OCI-LY1 (cell line): ENCODE measurements at regions not wholly inside any gene's neighbourhood (a gene's known extent, or its start where the extent isn't known, plus 50 kb on each side); places are given as distances from the start of the nearest gene placed in this dataset.

Experiments used
- H2AFZ ChIP-seq: fragments of 200-600 bp; sonication (generic), shearing (Covaris generic); 2 replicates; pipeline ENCODE4 v1.6.0; 2014; ENCODE audit warnings: antibody characterized with exemption, mild to moderate bottlenecking, low read length
- H3F3A ChIP-seq: fragments of 200-600 bp; sonication (generic), shearing (Covaris generic); 2 replicates; pipeline ENCODE4 v1.6.0; 2014; ENCODE audit warnings: mild to moderate bottlenecking, antibody characterized with exemption, low read length, moderate library complexity; ENCODE audit not compliant: insufficient read depth
- H3K27ac ChIP-seq: fragments of 200-600 bp; sonication (generic); 2 replicates; pipeline ENCODE4 v1.5.1; 2014; ENCODE audit warnings: low read length, mixed run types, mild to moderate bottlenecking, low read depth; ENCODE audit not compliant: poor library complexity, severe bottlenecking
- H3K27me3 ChIP-seq: fragments of 200-600 bp; sonication (generic); 2 replicates; pipeline ENCODE4 v1.6.0; 2014; ENCODE audit warnings: antibody characterized with exemption, mild to moderate bottlenecking, low read length, moderate library complexity; ENCODE audit not compliant: insufficient read depth
- H3K36me3 ChIP-seq: fragments of 200-600 bp; sonication (generic); 2 replicates; pipeline ENCODE4 v1.6.1; 2014; ENCODE audit warnings: mild to moderate bottlenecking, antibody characterized with exemption, low read length, moderate library complexity, mixed read lengths; ENCODE audit not compliant: insufficient read depth
- H3K4me1 ChIP-seq: fragments of 200-600 bp; sonication (generic); 2 replicates; pipeline ENCODE4 v1.5.1; 2014; ENCODE audit warnings: mild to moderate bottlenecking, low read length, moderate library complexity; ENCODE audit not compliant: insufficient read depth, severe bottlenecking
- H3K4me2 ChIP-seq: fragments of 200-600 bp; sonication (generic), shearing (Covaris generic); 2 replicates; pipeline ENCODE4 v1.6.1; 2014; ENCODE audit warnings: low read length
- H3K4me3 ChIP-seq: fragments of 200-600 bp; sonication (generic); 2 replicates; pipeline ENCODE4 v1.5.1; 2014; ENCODE audit warnings: low read length, low read depth, mild to moderate bottlenecking, mixed read lengths; ENCODE audit not compliant: poor library complexity, severe bottlenecking
- H3K79me2 ChIP-seq: fragments of 200-600 bp; shearing (Covaris generic); 2 replicates; pipeline ENCODE4 v1.6.1; 2016; ENCODE audit warnings: mixed run types, low read length, mixed read lengths; ENCODE audit not compliant: insufficient read depth
- H3K9ac ChIP-seq: fragments of 200-600 bp; sonication (generic), shearing (Covaris generic); 2 replicates; pipeline ENCODE4 v1.6.1; 2014; ENCODE audit warnings: mild to moderate bottlenecking, low read length, mixed read lengths
- H3K9me2 ChIP-seq: fragments of 200-600 bp; sonication (generic), shearing (Covaris generic); 2 replicates; pipeline ENCODE4 v1.6.1; 2014; ENCODE audit warnings: low read depth, mild to moderate bottlenecking, low read length, mixed read lengths
- H3K9me3 ChIP-seq: fragments of 200-600 bp; shearing (Covaris generic); 2 replicates; pipeline ENCODE4 v1.6.1; 2014; ENCODE audit warnings: low read length, mixed read lengths
- H4K20me1 ChIP-seq: fragments of 200-600 bp; sonication (generic), shearing (Covaris generic); 2 replicates; pipeline ENCODE4 v1.6.0; 2016; ENCODE audit warnings: mild to moderate bottlenecking, low read length; ENCODE audit not compliant: insufficient read depth
- EZH2 ChIP-seq: fragments of 200-600 bp; sonication (generic), shearing (Covaris generic); IDR thresholded peaks from 2 replicates; pipeline ENCODE4 v1.8.0; 2017; ENCODE audit warnings: borderline replicate concordance, mixed run types, mild to moderate bottlenecking, antibody characterized with exemption, low read length, moderate library complexity, mixed read lengths
- TF ChIP-seq, protein P1 (sequence below): fragments of 200-600 bp; sonication (generic), shearing (Covaris generic); IDR thresholded peaks from 2 replicates; pipeline ENCODE4 v1.5.1; 2017; ENCODE audit warnings: mild to moderate bottlenecking, antibody characterized with exemption, low read length, moderate library complexity, mixed read lengths

GRCh38 chr13:99834246-99834645 lies 137.3 kb downstream of the ZIC5 start:
- no peaks in the 10 kb centered on the region for H3K36me3 ChIP-seq
- no peak overlapping the region for H3K9ac ChIP-seq
- no peaks in the 10 kb centered on the region for H3K9me3 ChIP-seq
- H3K27me3 ChIP-seq: no peaks in the 10 kb centered on the region
- no peaks in the 10 kb centered on the region for H3F3A ChIP-seq
- no peaks in the 10 kb centered on the region for H4K20me1 ChIP-seq
- H3K79me2 ChIP-seq: no peaks in the 10 kb centered on the region
- no peaks in the 10 kb centered on the region for H3K9me2 ChIP-seq
- no peak overlapping the region for H3K27ac ChIP-seq
- TF ChIP-seq, protein P1, sequence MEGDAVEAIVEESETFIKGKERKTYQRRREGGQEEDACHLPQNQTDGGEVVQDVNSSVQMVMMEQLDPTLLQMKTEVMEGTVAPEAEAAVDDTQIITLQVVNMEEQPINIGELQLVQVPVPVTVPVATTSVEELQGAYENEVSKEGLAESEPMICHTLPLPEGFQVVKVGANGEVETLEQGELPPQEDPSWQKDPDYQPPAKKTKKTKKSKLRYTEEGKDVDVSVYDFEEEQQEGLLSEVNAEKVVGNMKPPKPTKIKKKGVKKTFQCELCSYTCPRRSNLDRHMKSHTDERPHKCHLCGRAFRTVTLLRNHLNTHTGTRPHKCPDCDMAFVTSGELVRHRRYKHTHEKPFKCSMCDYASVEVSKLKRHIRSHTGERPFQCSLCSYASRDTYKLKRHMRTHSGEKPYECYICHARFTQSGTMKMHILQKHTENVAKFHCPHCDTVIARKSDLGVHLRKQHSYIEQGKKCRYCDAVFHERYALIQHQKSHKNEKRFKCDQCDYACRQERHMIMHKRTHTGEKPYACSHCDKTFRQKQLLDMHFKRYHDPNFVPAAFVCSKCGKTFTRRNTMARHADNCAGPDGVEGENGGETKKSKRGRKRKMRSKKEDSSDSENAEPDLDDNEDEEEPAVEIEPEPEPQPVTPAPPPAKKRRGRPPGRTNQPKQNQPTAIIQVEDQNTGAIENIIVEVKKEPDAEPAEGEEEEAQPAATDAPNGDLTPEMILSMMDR: no peak
- TF ChIP-seq EZH2: no peak
- no peak overlapping the region for H2AFZ ChIP-seq
- no peaks in the 10 kb centered on the region for H3K4me1 ChIP-seq
- no peak overlapping the region for H3K4me3 ChIP-seq
- H3K4me2 ChIP-seq: no peak overlapping the region

- Histone ChIP-seq H4K20me1 (no peaks in the 10 kb centered on the region), H3K27ac (no peak overlapping the region), H3K27me3 (no peaks in the 10 kb centered on the region)
Measured at GRCh38 chr13:99832347-99832746, 139.2 kb downstream of the ZIC5 start.

GRCh38 chr13:99830931-99831330 lies 140.6 kb downstream of the ZIC5 start:
- no peaks in the 10 kb centered on the region for H3K9me3 ChIP-seq
- H3K4me1 ChIP-seq: no peaks in the 10 kb centered on the region
- H3K9me2 ChIP-seq: no peaks in the 10 kb centered on the region
- H3K27me3 ChIP-seq: no peaks in the 10 kb centered on the region
- no peaks in the 10 kb centered on the region for H3K79me2 ChIP-seq
- no peaks in the 10 kb centered on the region for H3K36me3 ChIP-seq
- TF ChIP-seq, protein P1: no peak
- TF ChIP-seq EZH2: no peak
- no peak overlapping the region for H3K4me2 ChIP-seq
- H4K20me1 ChIP-seq: no peaks in the 10 kb centered on the region
- H3F3A ChIP-seq: no peaks in the 10 kb centered on the region
- no peak overlapping the region for H3K9ac ChIP-seq
- H3K4me3 ChIP-seq: no peak overlapping the region
- H2AFZ ChIP-seq: no peak overlapping the region
- no peak overlapping the region for H3K27ac ChIP-seq

More at GRCh38 chr13:99832347-99832746, 139.2 kb downstream of the ZIC5 start:
- Histone ChIP-seq H3K4me2 (no peak overlapping the region), H3K4me1 (no peaks in the 10 kb centered on the region), H3K79me2 (no peaks in the 10 kb centered on the region), H3F3A (no peaks in the 10 kb centered on the region), H3K9ac (no peak overlapping the region), H3K4me3 (no peak overlapping the region), H2AFZ (no peak overlapping the region), H3K36me3 (no peaks in the 10 kb centered on the region), H3K9me3 (no peaks in the 10 kb centered on the region), H3K9me2 (no peaks in the 10 kb centered on the region)
- TF ChIP-seq, protein P1: no peak
- TF ChIP-seq EZH2: no peak
